ENCODE measurements at regions not wholly inside any gene's neighbourhood (a gene's known extent, or its start where the extent isn't known, plus 50 kb on each side); places are given as distances from the start of the nearest gene placed in this dataset.
A peak's percentile ranks its signal among the peaks of the same experiment; 100 is the strongest.

DNA sequence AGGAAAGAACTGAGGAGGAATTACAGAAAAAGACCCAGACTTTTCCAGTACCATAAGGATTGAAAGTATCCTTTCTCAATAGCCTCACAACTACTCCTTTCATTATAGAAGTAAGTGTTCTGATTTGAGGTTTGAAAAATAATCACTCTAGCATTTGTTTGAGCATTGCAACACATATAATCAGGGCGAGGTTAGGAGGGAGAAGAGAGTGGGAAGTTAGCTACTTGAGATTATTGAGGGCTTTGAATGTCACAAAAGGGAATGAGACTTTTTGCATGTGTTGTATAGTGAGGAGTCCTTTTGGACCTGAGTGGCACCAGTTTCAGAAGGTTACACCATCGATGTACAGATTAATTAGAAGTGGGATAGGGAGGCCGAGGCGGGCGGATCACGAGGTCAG lies 65.2 kb upstream of the TNIK start:
- Mint-ChIP-seq H3K36me3 (ENCODE audit: low read depth) (no peaks in the 10 kb centered on the region), H3K9me3 (no peaks in the 10 kb centered on the region), H3K4me1 (peaks cover 6% of the 10 kb centered on the region; the same call in 2 of the 3 replicates), H3K4me3 (no peak overlapping the region), H3K27me3 (ENCODE audit: insufficient read depth, low read depth, poor library complexity) (no peaks in the 10 kb centered on the region), H3K27ac (no peak overlapping the region)
- TF ChIP-seq EZH2 (IDR thresholded peaks at IDR 0.05; ENCODE audit: low read depth, unreplicated experiment) = no peak
- TF ChIP-seq ZNF331 (CRISPR knock-in tag; IDR thresholded peaks at IDR 0.05; ENCODE audit: low read depth) = no peak
- no peak for TF ChIP-seq NANOG (IDR thresholded peaks at IDR 0.05; ENCODE audit: borderline replicate concordance)
- no peak for TF ChIP-seq EZH2phosphoT487 (IDR thresholded peaks at IDR 0.05; ENCODE audit: unreplicated experiment)
- TF ChIP-seq, protein P1, sequence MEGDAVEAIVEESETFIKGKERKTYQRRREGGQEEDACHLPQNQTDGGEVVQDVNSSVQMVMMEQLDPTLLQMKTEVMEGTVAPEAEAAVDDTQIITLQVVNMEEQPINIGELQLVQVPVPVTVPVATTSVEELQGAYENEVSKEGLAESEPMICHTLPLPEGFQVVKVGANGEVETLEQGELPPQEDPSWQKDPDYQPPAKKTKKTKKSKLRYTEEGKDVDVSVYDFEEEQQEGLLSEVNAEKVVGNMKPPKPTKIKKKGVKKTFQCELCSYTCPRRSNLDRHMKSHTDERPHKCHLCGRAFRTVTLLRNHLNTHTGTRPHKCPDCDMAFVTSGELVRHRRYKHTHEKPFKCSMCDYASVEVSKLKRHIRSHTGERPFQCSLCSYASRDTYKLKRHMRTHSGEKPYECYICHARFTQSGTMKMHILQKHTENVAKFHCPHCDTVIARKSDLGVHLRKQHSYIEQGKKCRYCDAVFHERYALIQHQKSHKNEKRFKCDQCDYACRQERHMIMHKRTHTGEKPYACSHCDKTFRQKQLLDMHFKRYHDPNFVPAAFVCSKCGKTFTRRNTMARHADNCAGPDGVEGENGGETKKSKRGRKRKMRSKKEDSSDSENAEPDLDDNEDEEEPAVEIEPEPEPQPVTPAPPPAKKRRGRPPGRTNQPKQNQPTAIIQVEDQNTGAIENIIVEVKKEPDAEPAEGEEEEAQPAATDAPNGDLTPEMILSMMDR (conservative IDR thresholded peaks at IDR 0.05; ENCODE audit: low read depth in 2 of 2) = no peak
- no peak for TF ChIP-seq STAT1 (IDR thresholded peaks at IDR 0.05; ENCODE audit: unreplicated experiment)
- TF ChIP-seq, protein P2, sequence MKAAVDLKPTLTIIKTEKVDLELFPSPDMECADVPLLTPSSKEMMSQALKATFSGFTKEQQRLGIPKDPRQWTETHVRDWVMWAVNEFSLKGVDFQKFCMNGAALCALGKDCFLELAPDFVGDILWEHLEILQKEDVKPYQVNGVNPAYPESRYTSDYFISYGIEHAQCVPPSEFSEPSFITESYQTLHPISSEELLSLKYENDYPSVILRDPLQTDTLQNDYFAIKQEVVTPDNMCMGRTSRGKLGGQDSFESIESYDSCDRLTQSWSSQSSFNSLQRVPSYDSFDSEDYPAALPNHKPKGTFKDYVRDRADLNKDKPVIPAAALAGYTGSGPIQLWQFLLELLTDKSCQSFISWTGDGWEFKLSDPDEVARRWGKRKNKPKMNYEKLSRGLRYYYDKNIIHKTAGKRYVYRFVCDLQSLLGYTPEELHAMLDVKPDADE (IDR thresholded peaks at IDR 0.05) = no peak
- TF ChIP-seq ZNF114 (CRISPR knock-in tag; IDR thresholded peaks at IDR 0.05) = no peak
- TF ChIP-seq, protein P3, sequence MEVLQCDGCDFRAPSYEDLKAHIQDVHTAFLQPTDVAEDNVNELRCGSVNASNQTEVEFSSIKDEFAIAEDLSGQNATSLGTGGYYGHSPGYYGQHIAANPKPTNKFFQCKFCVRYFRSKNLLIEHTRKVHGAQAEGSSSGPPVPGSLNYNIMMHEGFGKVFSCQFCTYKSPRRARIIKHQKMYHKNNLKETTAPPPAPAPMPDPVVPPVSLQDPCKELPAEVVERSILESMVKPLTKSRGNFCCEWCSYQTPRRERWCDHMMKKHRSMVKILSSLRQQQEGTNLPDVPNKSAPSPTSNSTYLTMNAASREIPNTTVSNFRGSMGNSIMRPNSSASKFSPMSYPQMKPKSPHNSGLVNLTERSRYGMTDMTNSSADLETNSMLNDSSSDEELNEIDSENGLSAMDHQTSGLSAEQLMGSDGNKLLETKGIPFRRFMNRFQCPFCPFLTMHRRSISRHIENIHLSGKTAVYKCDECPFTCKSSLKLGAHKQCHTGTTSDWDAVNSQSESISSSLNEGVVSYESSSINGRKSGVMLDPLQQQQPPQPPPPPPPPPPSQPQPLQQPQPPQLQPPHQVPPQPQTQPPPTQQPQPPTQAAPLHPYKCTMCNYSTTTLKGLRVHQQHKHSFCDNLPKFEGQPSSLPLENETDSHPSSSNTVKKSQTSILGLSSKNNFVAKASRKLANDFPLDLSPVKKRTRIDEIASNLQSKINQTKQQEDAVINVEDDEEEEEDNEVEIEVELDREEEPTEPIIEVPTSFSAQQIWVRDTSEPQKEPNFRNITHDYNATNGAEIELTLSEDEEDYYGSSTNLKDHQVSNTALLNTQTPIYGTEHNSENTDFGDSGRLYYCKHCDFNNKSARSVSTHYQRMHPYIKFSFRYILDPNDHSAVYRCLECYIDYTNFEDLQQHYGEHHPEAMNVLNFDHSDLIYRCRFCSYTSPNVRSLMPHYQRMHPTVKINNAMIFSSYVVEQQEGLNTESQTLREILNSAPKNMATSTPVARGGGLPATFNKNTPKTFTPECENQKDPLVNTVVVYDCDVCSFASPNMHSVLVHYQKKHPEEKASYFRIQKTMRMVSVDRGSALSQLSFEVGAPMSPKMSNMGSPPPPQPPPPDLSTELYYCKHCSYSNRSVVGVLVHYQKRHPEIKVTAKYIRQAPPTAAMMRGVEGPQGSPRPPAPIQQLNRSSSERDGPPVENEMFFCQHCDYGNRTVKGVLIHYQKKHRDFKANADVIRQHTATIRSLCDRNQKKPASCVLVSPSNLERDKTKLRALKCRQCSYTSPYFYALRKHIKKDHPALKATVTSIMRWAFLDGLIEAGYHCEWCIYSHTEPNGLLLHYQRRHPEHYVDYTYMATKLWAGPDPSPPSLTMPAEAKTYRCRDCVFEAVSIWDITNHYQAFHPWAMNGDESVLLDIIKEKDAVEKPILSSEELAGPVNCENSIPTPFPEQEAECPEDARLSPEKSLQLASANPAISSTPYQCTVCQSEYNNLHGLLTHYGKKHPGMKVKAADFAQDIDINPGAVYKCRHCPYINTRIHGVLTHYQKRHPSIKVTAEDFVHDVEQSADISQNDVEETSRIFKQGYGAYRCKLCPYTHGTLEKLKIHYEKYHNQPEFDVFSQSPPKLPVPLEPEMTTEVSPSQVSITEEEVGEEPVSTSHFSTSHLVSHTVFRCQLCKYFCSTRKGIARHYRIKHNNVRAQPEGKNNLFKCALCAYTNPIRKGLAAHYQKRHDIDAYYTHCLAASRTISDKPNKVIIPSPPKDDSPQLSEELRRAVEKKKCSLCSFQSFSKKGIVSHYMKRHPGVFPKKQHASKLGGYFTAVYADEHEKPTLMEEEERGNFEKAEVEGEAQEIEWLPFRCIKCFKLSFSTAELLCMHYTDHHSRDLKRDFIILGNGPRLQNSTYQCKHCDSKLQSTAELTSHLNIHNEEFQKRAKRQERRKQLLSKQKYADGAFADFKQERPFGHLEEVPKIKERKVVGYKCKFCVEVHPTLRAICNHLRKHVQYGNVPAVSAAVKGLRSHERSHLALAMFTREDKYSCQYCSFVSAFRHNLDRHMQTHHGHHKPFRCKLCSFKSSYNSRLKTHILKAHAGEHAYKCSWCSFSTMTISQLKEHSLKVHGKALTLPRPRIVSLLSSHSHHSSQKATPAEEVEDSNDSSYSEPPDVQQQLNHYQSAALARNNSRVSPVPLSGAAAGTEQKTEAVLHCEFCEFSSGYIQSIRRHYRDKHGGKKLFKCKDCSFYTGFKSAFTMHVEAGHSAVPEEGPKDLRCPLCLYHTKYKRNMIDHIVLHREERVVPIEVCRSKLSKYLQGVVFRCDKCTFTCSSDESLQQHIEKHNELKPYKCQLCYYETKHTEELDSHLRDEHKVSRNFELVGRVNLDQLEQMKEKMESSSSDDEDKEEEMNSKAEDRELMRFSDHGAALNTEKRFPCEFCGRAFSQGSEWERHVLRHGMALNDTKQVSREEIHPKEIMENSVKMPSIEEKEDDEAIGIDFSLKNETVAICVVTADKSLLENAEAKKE (CRISPR knock-in tag; IDR thresholded peaks at IDR 0.05) = no peak
- no peak for TF ChIP-seq JUNB (IDR thresholded peaks at IDR 0.05; ENCODE audit: unreplicated experiment)
- TF ChIP-seq, protein P4, sequence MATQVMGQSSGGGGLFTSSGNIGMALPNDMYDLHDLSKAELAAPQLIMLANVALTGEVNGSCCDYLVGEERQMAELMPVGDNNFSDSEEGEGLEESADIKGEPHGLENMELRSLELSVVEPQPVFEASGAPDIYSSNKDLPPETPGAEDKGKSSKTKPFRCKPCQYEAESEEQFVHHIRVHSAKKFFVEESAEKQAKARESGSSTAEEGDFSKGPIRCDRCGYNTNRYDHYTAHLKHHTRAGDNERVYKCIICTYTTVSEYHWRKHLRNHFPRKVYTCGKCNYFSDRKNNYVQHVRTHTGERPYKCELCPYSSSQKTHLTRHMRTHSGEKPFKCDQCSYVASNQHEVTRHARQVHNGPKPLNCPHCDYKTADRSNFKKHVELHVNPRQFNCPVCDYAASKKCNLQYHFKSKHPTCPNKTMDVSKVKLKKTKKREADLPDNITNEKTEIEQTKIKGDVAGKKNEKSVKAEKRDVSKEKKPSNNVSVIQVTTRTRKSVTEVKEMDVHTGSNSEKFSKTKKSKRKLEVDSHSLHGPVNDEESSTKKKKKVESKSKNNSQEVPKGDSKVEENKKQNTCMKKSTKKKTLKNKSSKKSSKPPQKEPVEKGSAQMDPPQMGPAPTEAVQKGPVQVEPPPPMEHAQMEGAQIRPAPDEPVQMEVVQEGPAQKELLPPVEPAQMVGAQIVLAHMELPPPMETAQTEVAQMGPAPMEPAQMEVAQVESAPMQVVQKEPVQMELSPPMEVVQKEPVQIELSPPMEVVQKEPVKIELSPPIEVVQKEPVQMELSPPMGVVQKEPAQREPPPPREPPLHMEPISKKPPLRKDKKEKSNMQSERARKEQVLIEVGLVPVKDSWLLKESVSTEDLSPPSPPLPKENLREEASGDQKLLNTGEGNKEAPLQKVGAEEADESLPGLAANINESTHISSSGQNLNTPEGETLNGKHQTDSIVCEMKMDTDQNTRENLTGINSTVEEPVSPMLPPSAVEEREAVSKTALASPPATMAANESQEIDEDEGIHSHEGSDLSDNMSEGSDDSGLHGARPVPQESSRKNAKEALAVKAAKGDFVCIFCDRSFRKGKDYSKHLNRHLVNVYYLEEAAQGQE (IDR thresholded peaks at IDR 0.05; ENCODE audit: unreplicated experiment) = no peak
- no peak for TF ChIP-seq POLR2AphosphoS5 (IDR thresholded peaks at IDR 0.05; ENCODE audit: low read depth)
- no peak for TF ChIP-seq CREB1 (CRISPR knock-in tag; IDR thresholded peaks at IDR 0.05; ENCODE audit: low read depth)
- Histone ChIP-seq H3K36me3 (ENCODE audit: insufficient read depth) (no peaks in the 10 kb centered on the region), H3K9me2 (ENCODE audit: insufficient read depth) (peaks cover 13% of the 10 kb centered on the region; the same call in 1 of the 2 replicates), H3F3A (replicated peaks; ENCODE audit: low read depth) (no peaks in the 10 kb centered on the region), H3K79me2 (replicated peaks; ENCODE audit: insufficient read depth) (no peaks in the 10 kb centered on the region), H3K27ac (ENCODE audit: low read depth) (peak overlapping the region; percentile 9; the same call in 1 of the 2 replicates), H3K4me1 (ENCODE audit: insufficient read depth) (peaks cover 10% of the 10 kb centered on the region; the same call in 1 of the 2 replicates), H3K27me3 (ENCODE audit: insufficient read depth) (no peaks in the 10 kb centered on the region), H4K20me1 (replicated peaks; ENCODE audit: insufficient read depth) (no peaks in the 10 kb centered on the region), H3K4me3 (no peak overlapping the region), H3K4me2 (no peak overlapping the region), H2AFZ (no peak overlapping the region)
- ATAC-seq = no peak
- DNase-seq (ENCODE audit: low spot score) = no peak

All from GM23338 (cell line).